Kidney (tissue), 13 donors: ENCODE measurements at regions not wholly inside any gene's neighbourhood (a gene's known extent, or its start where the extent isn't known, plus 50 kb on each side); places are given as distances from the start of the nearest gene placed in this dataset.
A peak's percentile ranks its signal among the peaks of the same experiment; 100 is the strongest.

Experiments used
- DNase-seq, 5 donors: peaks; one replicate each; pipeline ENCODE4 v3.0.0-alpha.2; 2013 to 2020
- FAIRE-seq: peaks from 2 replicates; lab custom pipeline; 2012; peaks lifted over from hg19 to GRCh38; lab: Jason Lieb, UNC
- H3K27ac ChIP-seq, 2 donors: one replicate each; pipeline ENCODE4 v1.7.0; 2013; ENCODE audit warnings: low read depth in 2 of 2, low read length in 2 of 2, inconsistent platforms in 1 of 2
- H3K27me3 ChIP-seq: one replicate; pipeline ENCODE4 v1.7.1; 2013; ENCODE audit warnings: low read length, inconsistent platforms; ENCODE audit not compliant: control insufficient read depth, insufficient read depth
- H3K36me3 ChIP-seq, 3 donors: one replicate each; pipeline versions ENCODE4 v1.7.0 to v1.7.1; 2013; ENCODE audit warnings: low read length in 3 of 3, control low read depth in 1 of 3, inconsistent platforms in 1 of 3; ENCODE audit not compliant: insufficient read depth in 3 of 3, control insufficient read depth in 2 of 3
- H3K4me1 ChIP-seq, 3 donors: one replicate each; pipeline versions ENCODE4 v1.7.0 to v1.7.1; 2013; ENCODE audit warnings: low read length in 3 of 3, inconsistent platforms in 1 of 3, low read depth in 1 of 3; ENCODE audit not compliant: control insufficient read depth in 2 of 3, insufficient read depth in 2 of 3
- H3K4me3 ChIP-seq, 3 donors: one replicate each; pipeline versions ENCODE4 v1.7.0 to v1.8.1; 2013; ENCODE audit warnings: low read length in 3 of 3, control low read depth in 1 of 3, inconsistent platforms in 1 of 3
- H3K9ac ChIP-seq, 3 donors: one replicate each; pipeline versions ENCODE4 v1.7.0 to v1.7.1; 2013; ENCODE audit warnings: low read length in 3 of 3, control low read depth in 1 of 3, inconsistent platforms in 1 of 3
- H3K9me3 ChIP-seq, 3 donors: one replicate each; pipeline versions ENCODE4 v1.7.0 to v1.7.1; 2013; ENCODE audit warnings: low read length in 3 of 3, control low read depth in 1 of 3, inconsistent platforms in 1 of 3; ENCODE audit not compliant: control insufficient read depth in 2 of 3, insufficient read depth in 1 of 3
- CTCF ChIP-seq: IDR thresholded peaks from 3 replicates; pipeline ENCODE4 v1.5.1; 2012; ENCODE audit warnings: mild to moderate bottlenecking, moderate library complexity, borderline replicate concordance; ENCODE audit not compliant: insufficient read depth; ENCODE audit errors: extremely low read depth
- intact Hi-C: fragments of 100-400 bp; cut with DNase I; formaldehyde crosslinking; loops from one replicate; pipeline ENCODE4 v1.11.1; 2022
- donor health status: control.
- donor health status: control.
- donor health status: control.
- donor health status: control.
- donor health status: control.
- donor health status: DM: yes; HTN: yes; CAD: no.
- donor health status: Normal renal cell carcinoma (clear cell type).

DNA sequence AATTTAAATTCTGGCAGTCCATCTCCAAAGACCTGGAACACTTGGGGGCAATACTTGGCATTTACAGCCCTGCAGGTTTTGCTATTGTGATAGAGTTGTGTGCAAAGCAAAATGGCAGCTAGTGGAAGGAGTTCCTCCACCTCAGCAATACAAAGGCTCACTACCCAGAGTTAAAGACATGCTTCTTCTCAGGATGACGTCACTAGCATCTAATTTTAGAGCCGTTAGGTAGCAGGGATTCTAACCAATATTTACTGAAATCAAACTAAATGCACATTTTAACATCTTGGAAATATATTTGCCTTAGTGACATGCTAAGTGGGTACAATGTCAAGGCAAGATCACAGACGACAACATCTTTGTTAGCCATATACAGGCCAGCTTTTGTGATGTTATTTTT, 261.6 kb downstream of the MAN2A1 start:
- H3K4me3 ChIP-seq, result no peak overlapping the region
- H3K27me3 ChIP-seq, result no peaks in the 10 kb centered on the region
- DNase-seq (no peak), FAIRE-seq (no peak)
- intact Hi-C loops, result no loop called here
- H3K36me3 ChIP-seq, result no peaks in the 10 kb centered on the region
- no peak overlapping the region for H3K27ac ChIP-seq
- H3K4me1 ChIP-seq, result peaks cover 0 to 30% (median 5%) of the 10 kb centered on the region in 3 donors
- H3K9ac ChIP-seq, result no peak overlapping the region
- no peak for TF ChIP-seq CTCF
- no peaks in the 10 kb centered on the region for H3K9me3 ChIP-seq

- intact Hi-C loops, result no loop called here
- no peak for DNase-seq
- Histone ChIP-seq H3K27ac (no peak overlapping the region), H3K27me3 (no peaks in the 10 kb centered on the region), H3K9ac (no peak overlapping the region), H3K36me3 (no peaks in the 10 kb centered on the region), H3K9me3 (no peaks in the 10 kb centered on the region), H3K4me3 (no peak overlapping the region), H3K4me1 (peaks cover 0 to 30% (median 5%) of the 10 kb centered on the region in 3 donors)
- no peak for TF ChIP-seq CTCF
- FAIRE-seq, result no peak
These were observed 262.0 kb downstream of the MAN2A1 start for GRCh38 chr5:109951758-109952157.

- H3K4me3 ChIP-seq, result no peak overlapping the region
- no peak overlapping the region for H3K27ac ChIP-seq
- H3K9me3 ChIP-seq, result no peaks in the 10 kb centered on the region
- intact Hi-C loops, result no loop called here
- no peaks in the 10 kb centered on the region for H3K36me3 ChIP-seq
- no peaks in the 10 kb centered on the region for H3K27me3 ChIP-seq
- H3K4me1 ChIP-seq, result peaks cover 0 to 23% (median 2%) of the 10 kb centered on the region in 3 donors
- FAIRE-seq (no peak), DNase-seq (no peak)
- no peak for TF ChIP-seq CTCF
- no peak overlapping the region for H3K9ac ChIP-seq
These were observed 264.0 kb downstream of the MAN2A1 start for GRCh38 chr5:109953761-109954160.

DNA sequence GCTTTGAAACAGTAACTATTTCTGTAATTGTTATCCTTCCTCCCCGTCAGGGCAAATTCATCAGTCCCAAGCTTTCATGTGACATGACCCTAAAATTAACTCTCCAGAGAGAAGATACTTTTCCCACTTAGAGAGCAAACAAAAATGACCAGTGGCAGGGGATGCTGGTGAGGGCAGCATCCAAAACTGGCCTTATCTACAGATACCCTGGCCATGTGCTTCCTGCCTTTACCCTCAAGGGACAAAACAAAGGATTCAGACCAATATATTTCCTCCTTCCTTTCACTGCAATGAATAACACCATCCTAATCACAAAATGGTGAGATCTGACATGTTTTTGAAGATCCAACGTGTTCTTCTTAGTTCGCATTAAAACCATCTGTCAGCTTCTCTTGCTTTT, 267.2 kb downstream of the MAN2A1 start:
- Histone ChIP-seq H3K4me3 (no peak overlapping the region), H3K9ac (no peak overlapping the region), H3K27ac (no peak overlapping the region), H3K27me3 (no peaks in the 10 kb centered on the region), H3K36me3 (no peaks in the 10 kb centered on the region), H3K4me1 (no peaks in the 10 kb centered on the region), H3K9me3 (no peaks in the 10 kb centered on the region)
- FAIRE-seq (no peak), DNase-seq (peak in 1 of 5 donors; percentile 37)
- no peak for TF ChIP-seq CTCF
- intact Hi-C loops, result no loop called here
